A549 (cell line): ENCODE measurements at regions not wholly inside any gene's neighbourhood (a gene's known extent, or its start where the extent isn't known, plus 50 kb on each side); places are given as distances from the start of the nearest gene placed in this dataset.

Experiments
- ATAC-seq, 2 experiments: fragments of 200-7000 bp in 1 of 2; fragments of >200 bp in 1 of 2; cut with Nextera tagmentation in 1 of 2; cut with Tn5 transposase in 1 of 2; 3 replicates each; pipeline versions ENCODE4 v1.8.0 to v1.9.1; 2018 to 2020; ENCODE audit warnings: mild to moderate bottlenecking in 1 of 2, moderate library complexity in 1 of 2
- CTCF ChIA-PET: fragments of 300-600 bp; sonication (Branson Sonifier 250); formaldehyde crosslinking; extraction: SDS; loops from one replicate; lab custom pipeline; 2021; ENCODE audit warnings: antibody characterized with exemption, inconsistent platforms; lab: Yijun Ruan, JAX
- POLR2A ChIA-PET: fragments of 350-600 bp; formaldehyde crosslinking; extraction: SDS; loops from one replicate; lab custom pipeline; 2021; ENCODE audit warnings: antibody characterized with exemption, inconsistent platforms; lab: Yijun Ruan, JAX
- DNase-seq, 2 experiments: peaks; one replicate each; pipeline versions ENCODE4 v3.0.0 to v3.0.0-alpha.2; 2011 to 2016; ENCODE audit warnings: low read depth in 1 of 2, low spot score in 1 of 2
- FAIRE-seq: peaks from 2 replicates; lab custom pipeline; 2011; peaks lifted over from hg19 to GRCh38; lab: Jason Lieb, UNC
- H3K27ac ChIP-seq, 2 experiments: fragments of >200 bp; sonication (Bioruptor Twin); formaldehyde crosslinking; 3 replicates each; pipeline ENCODE4 v1.5.1; 2016 to 2017
- H3K4me1 ChIP-seq: fragments of >200 bp; sonication (Bioruptor Twin); formaldehyde crosslinking; 3 replicates; pipeline ENCODE4 v1.6.1; 2016
- H3K4me2 ChIP-seq: fragments of >200 bp; sonication (Bioruptor Twin); formaldehyde crosslinking; 3 replicates; pipeline ENCODE4 v1.6.1; 2016
- H3K4me3 ChIP-seq: fragments of >200 bp; sonication (Bioruptor Twin); formaldehyde crosslinking; 3 replicates; pipeline ENCODE4 v1.5.1; 2016
- H3K9me3 ChIP-seq: fragments of >200 bp; sonication (Bioruptor Twin); formaldehyde crosslinking; 3 replicates; pipeline ENCODE4 v1.6.1; 2016
- ATOH8 ChIP-seq: fragments of 250-450 bp; sonication (Bioruptor Pico); IDR thresholded peaks from 2 replicates; pipeline ENCODE4 v1.5.0; 2020; ENCODE audit warnings: low read depth, mild to moderate bottlenecking, moderate library complexity
- CHD2 ChIP-seq: fragments of 150-350 bp; IDR thresholded peaks from 2 replicates; pipeline ENCODE4 v1.6.1; 2014; ENCODE audit warnings: low read length; ENCODE audit not compliant: partially characterized antibody
- E2F6 ChIP-seq: IDR thresholded peaks from 2 replicates; pipeline ENCODE4 v1.6.1; 2012; ENCODE audit warnings: low read depth, borderline replicate concordance
- ELK1 ChIP-seq: fragments of 150-350 bp; IDR thresholded peaks from 2 replicates; pipeline ENCODE4 v1.6.1; 2014; ENCODE audit warnings: low read depth, mild to moderate bottlenecking, low read length
- EP300 ChIP-seq, 2 experiments: fragments of >200 bp; sonication (Bioruptor Twin); formaldehyde crosslinking; IDR thresholded peaks; 2 replicates in 1 of 2; 3 replicates in 1 of 2; pipeline ENCODE4 v1.6.1; 2016 to 2017
- FOSB ChIP-seq: fragments of 250-450 bp; sonication (Bioruptor Pico); IDR thresholded peaks from 2 replicates; pipeline ENCODE4 v1.5.0; 2020; ENCODE audit warnings: mild to moderate bottlenecking, moderate library complexity
- FOXS1 ChIP-seq: fragments of 250-450 bp; sonication (Bioruptor Pico); IDR thresholded peaks from 2 replicates; pipeline ENCODE4 v1.5.0; 2020; ENCODE audit warnings: mild to moderate bottlenecking, moderate library complexity
- HMGXB4 ChIP-seq: fragments of 250-450 bp; sonication (Bioruptor Pico); IDR thresholded peaks from 2 replicates; pipeline ENCODE4 v1.5.0; 2021; ENCODE audit warnings: mild to moderate bottlenecking, moderate library complexity, borderline replicate concordance
- HOXB5 ChIP-seq: fragments of 250-450 bp; sonication (Bioruptor Pico); IDR thresholded peaks from 2 replicates; pipeline ENCODE4 v1.5.0; 2020; ENCODE audit warnings: mild to moderate bottlenecking, moderate library complexity
- JUNB ChIP-seq: fragments of >200 bp; sonication (Bioruptor Twin); formaldehyde crosslinking; IDR thresholded peaks from 2 replicates; pipeline ENCODE4 v1.6.1; 2016
- KDM1A ChIP-seq: fragments of 200-600 bp; sonication (generic); IDR thresholded peaks from 2 replicates; pipeline ENCODE4 v1.6.1; 2016; ENCODE audit warnings: low read depth, mild to moderate bottlenecking
- MAX ChIP-seq: IDR thresholded peaks from 2 replicates; pipeline ENCODE4 v1.6.1; 2012
- PHF8 ChIP-seq: fragments of 200-600 bp; sonication (generic); IDR thresholded peaks from 2 replicates; pipeline ENCODE4 v1.6.1; 2016; ENCODE audit warnings: low read depth, mild to moderate bottlenecking, antibody characterized with exemption, moderate library complexity, borderline replicate concordance
- POLR2A ChIP-seq: IDR thresholded peaks from 2 replicates; pipeline ENCODE4 v1.6.1; 2012; ENCODE audit warnings: mild to moderate bottlenecking, low read length
- RAD21 ChIP-seq, 2 experiments: fragments of >200 bp in 1 of 2; sonication (Bioruptor Twin) in 1 of 2; formaldehyde crosslinking in 1 of 2; IDR thresholded peaks in 1 of 2; conservative IDR thresholded peaks in 1 of 2; 2 replicates in 1 of 2; 3 replicates in 1 of 2; pipeline ENCODE4 v1.6.1; 2012 to 2018; ENCODE audit warnings: inconsistent platforms in 1 of 2
- RCOR1 ChIP-seq: fragments of 150-350 bp; IDR thresholded peaks from 2 replicates; pipeline ENCODE4 v1.6.1; 2014; ENCODE audit warnings: antibody characterized with exemption, low read length, low read depth
- REST ChIP-seq: fragments of 200-600 bp; sonication (generic); IDR thresholded peaks from 2 replicates; pipeline ENCODE4 v1.6.1; 2016; ENCODE audit warnings: antibody characterized with exemption, mild to moderate bottlenecking, moderate library complexity
- RFX5 ChIP-seq: fragments of 450-650 bp; IDR thresholded peaks from 2 replicates; pipeline ENCODE4 v1.7.1; 2014; ENCODE audit warnings: antibody characterized with exemption, mild to moderate bottlenecking, moderate library complexity
- ZFP36 ChIP-seq: fragments of 450-650 bp; IDR thresholded peaks from 2 replicates; pipeline ENCODE4 v1.6.1; 2014; ENCODE audit warnings: borderline replicate concordance; ENCODE audit not compliant: partially characterized antibody
- ZSCAN20 ChIP-seq: fragments of 250-450 bp; sonication (Bioruptor Pico); IDR thresholded peaks from 2 replicates; pipeline ENCODE4 v1.8.0; 2022; ENCODE audit warnings: mild to moderate bottlenecking, moderate library complexity
- WGBS: methylation state at CpG from one replicate; pipeline ENCODE4 v1.1.6; 2017; ENCODE audit errors: missing lambda C conversion rate; 5-methylcytosine and 5-hydroxymethylcytosine counted together

- H3K9me3 ChIP-seq = no peaks in the 10 kb centered on the region
- CTCF ChIA-PET = interaction anchor here (1.3 to 4.7 kb wide), 2 partner anchors 10 to 227 kb away, joined by 6 to 23 read pairs; no protein-coding TSS in a partner anchor
- no peak overlapping the region for H3K4me3 ChIP-seq
- no peak for DNase-seq
- no peak overlapping the region for H3K27ac ChIP-seq
- no peak for FAIRE-seq
- ATAC-seq = no peak
- POLR2A ChIA-PET = no interaction called here
- TF ChIP-seq REST (no peak), ZSCAN20 (CRISPR knock-in tag) (no peak), RFX5 (no peak), KDM1A (no peak), ATOH8 (CRISPR knock-in tag) (no peak), HOXB5 (CRISPR knock-in tag) (no peak), ELK1 (no peak), ZFP36 (no peak), RAD21 (conservative IDR thresholded peaks at IDR 0.05 in 1 of 2, IDR thresholded peaks at IDR 0.05 in 1 of 2) (no peak), E2F6 (no peak), RCOR1 (no peak), POLR2A (no peak), EP300 (IDR thresholded peaks at IDR 0.05) (no peak), FOXS1 (CRISPR knock-in tag) (no peak), FOSB (CRISPR knock-in tag) (no peak), MAX (no peak), PHF8 (no peak), JUNB (no peak), CHD2 (no peak), HMGXB4 (no peak)
- TF ChIP-seq, all 56 proteins: peak for 0
- H3K4me1 ChIP-seq = no peaks in the 10 kb centered on the region
- WGBS = 73% methylated on average over 4 of the region's 4 CpGs
- no peak overlapping the region for H3K4me2 ChIP-seq
Observed at GRCh38 chr15:70261083-70261482, 163.4 kb upstream of the TLE3 start.
